GM23338 (cell line): ENCODE measurements at regions not wholly inside any gene's neighbourhood (a gene's known extent, or its start where the extent isn't known, plus 50 kb on each side); places are given as distances from the start of the nearest gene placed in this dataset.
A peak's percentile ranks its signal among the peaks of the same experiment; 100 is the strongest.

Experiments used
- ATAC-seq: fragments of 200-7000 bp; cut with Tn5 transposase; 3 replicates; pipeline ENCODE4 v1.9.1; 2020
- DNase-seq: peaks from one replicate; pipeline ENCODE4 v3.0.0-alpha.2; 2015; ENCODE audit warnings: low spot score
- H2AFZ ChIP-seq: fragments of 200-600 bp; sonication (generic); 2 replicates; pipeline ENCODE4 v1.8.0; 2016; ENCODE audit warnings: antibody characterized with exemption, mild to moderate bottlenecking, moderate library complexity
- H3F3A ChIP-seq: fragments of 200-600 bp; sonication (generic); replicated peaks from 2 replicates; pipeline ENCODE4 v1.8.0; 2017; ENCODE audit warnings: antibody characterized with exemption, mixed run types, low read depth
- H3K27ac ChIP-seq: fragments of 200-600 bp; sonication (generic); 2 replicates; pipeline ENCODE4 v1.6.1; 2016; ENCODE audit warnings: low read depth
- H3K27me3 ChIP-seq: fragments of 200-600 bp; sonication (generic); 2 replicates; pipeline ENCODE4 v1.8.0; 2016; ENCODE audit warnings: mild to moderate bottlenecking, mixed run types, moderate library complexity; ENCODE audit not compliant: insufficient read depth
- H3K36me3 ChIP-seq: fragments of 200-600 bp; sonication (generic); 2 replicates; pipeline ENCODE4 v1.8.0; 2016; ENCODE audit warnings: mild to moderate bottlenecking; ENCODE audit not compliant: insufficient read depth
- H3K4me1 ChIP-seq: fragments of 200-600 bp; sonication (generic); 2 replicates; pipeline ENCODE4 v1.8.0; 2016; ENCODE audit warnings: mild to moderate bottlenecking, moderate library complexity; ENCODE audit not compliant: insufficient read depth
- H3K4me2 ChIP-seq: fragments of 200-600 bp; sonication (generic); 2 replicates; pipeline ENCODE4 v1.7.1; 2017; ENCODE audit warnings: mixed run types
- H3K4me3 ChIP-seq: fragments of 200-600 bp; sonication (generic); 2 replicates; pipeline ENCODE4 v1.6.1; 2016; ENCODE audit warnings: mixed run types
- H3K79me2 ChIP-seq: fragments of 200-600 bp; sonication (generic); replicated peaks from 2 replicates; pipeline ENCODE4 v1.8.0; 2017; ENCODE audit warnings: mild to moderate bottlenecking; ENCODE audit not compliant: insufficient read depth
- H3K9me2 ChIP-seq: fragments of 200-600 bp; sonication (generic); 2 replicates; pipeline ENCODE4 v1.8.0; 2017; ENCODE audit not compliant: insufficient read depth
- H4K20me1 ChIP-seq: fragments of 200-600 bp; sonication (generic); replicated peaks from 2 replicates; pipeline ENCODE4 v1.8.0; 2017; ENCODE audit warnings: mild to moderate bottlenecking; ENCODE audit not compliant: insufficient read depth
- H3K27ac Mint-ChIP-seq: 2 replicates; pipeline ENCODE4 v1.8.0; 2020; ENCODE audit warnings: inconsistent platforms, mild to moderate bottlenecking, moderate library complexity, mixed read lengths
- H3K27me3 Mint-ChIP-seq: 3 replicates; pipeline ENCODE4 v1.8.0; 2022; ENCODE audit warnings: low read depth, mild to moderate bottlenecking, moderate library complexity, mixed read lengths, inconsistent platforms; ENCODE audit not compliant: insufficient read depth, poor library complexity
- H3K36me3 Mint-ChIP-seq: 3 replicates; pipeline ENCODE4 v1.8.0; 2021; ENCODE audit warnings: low read depth, mild to moderate bottlenecking, inconsistent platforms, moderate library complexity, mixed read lengths
- H3K4me1 Mint-ChIP-seq: 3 replicates; pipeline ENCODE4 v1.8.0; 2020; ENCODE audit warnings: mild to moderate bottlenecking, inconsistent platforms, mixed read lengths
- H3K4me3 Mint-ChIP-seq: 3 replicates; pipeline ENCODE4 v1.8.0; 2021; ENCODE audit warnings: moderate library complexity, mild to moderate bottlenecking, inconsistent platforms, mixed read lengths
- H3K9me3 Mint-ChIP-seq: 3 replicates; pipeline ENCODE4 v1.8.0; 2020; ENCODE audit warnings: moderate library complexity, mild to moderate bottlenecking, inconsistent platforms, mixed read lengths
- CREB1 ChIP-seq: fragments of 250-450 bp; sonication (Bioruptor Pico); IDR thresholded peaks from 2 replicates; pipeline ENCODE4 v1.5.0; 2020; ENCODE audit warnings: low read depth, mild to moderate bottlenecking, moderate library complexity
- CTCF ChIP-seq, 2 experiments: fragments of 200-600 bp in 1 of 2; sonication (generic) in 1 of 2; conservative IDR thresholded peaks; 2 replicates each; pipeline versions ENCODE4 v1.5.1 to v1.6.1; 2016 to 2017; ENCODE audit warnings: antibody characterized with exemption in 2 of 2, low read depth in 2 of 2, mild to moderate bottlenecking in 2 of 2, moderate library complexity in 1 of 2
- EZH2phosphoT487 ChIP-seq: fragments of 200-600 bp; sonication (generic); IDR thresholded peaks from one replicate; pipeline ENCODE4 v1.8.1; 2018; ENCODE audit warnings: antibody characterized with exemption; ENCODE audit not compliant: unreplicated experiment
- JUNB ChIP-seq: IDR thresholded peaks from one replicate; pipeline ENCODE4 v1.6.1; 2016; ENCODE audit warnings: antibody characterized with exemption; ENCODE audit not compliant: unreplicated experiment
- NANOG ChIP-seq: IDR thresholded peaks from 2 replicates; pipeline ENCODE4 v1.6.1; 2016; ENCODE audit warnings: antibody characterized with exemption, borderline replicate concordance
- POLR2AphosphoS5 ChIP-seq: IDR thresholded peaks from 2 replicates; pipeline ENCODE4 v1.6.1; 2016; ENCODE audit warnings: antibody characterized with exemption, low read depth
- REST ChIP-seq: IDR thresholded peaks from one replicate; pipeline ENCODE4 v1.6.1; 2018; ENCODE audit warnings: antibody characterized with exemption; ENCODE audit not compliant: unreplicated experiment
- ZNF331 ChIP-seq: fragments of 250-450 bp; sonication (Bioruptor Pico); IDR thresholded peaks from 2 replicates; pipeline ENCODE4 v1.5.0; 2020; ENCODE audit warnings: low read depth, mild to moderate bottlenecking, moderate library complexity
- ZNF462 ChIP-seq: fragments of 250-450 bp; sonication (Bioruptor Pico); IDR thresholded peaks from 2 replicates; pipeline ENCODE4 v1.5.0; 2020; ENCODE audit warnings: mild to moderate bottlenecking, moderate library complexity

DNA sequence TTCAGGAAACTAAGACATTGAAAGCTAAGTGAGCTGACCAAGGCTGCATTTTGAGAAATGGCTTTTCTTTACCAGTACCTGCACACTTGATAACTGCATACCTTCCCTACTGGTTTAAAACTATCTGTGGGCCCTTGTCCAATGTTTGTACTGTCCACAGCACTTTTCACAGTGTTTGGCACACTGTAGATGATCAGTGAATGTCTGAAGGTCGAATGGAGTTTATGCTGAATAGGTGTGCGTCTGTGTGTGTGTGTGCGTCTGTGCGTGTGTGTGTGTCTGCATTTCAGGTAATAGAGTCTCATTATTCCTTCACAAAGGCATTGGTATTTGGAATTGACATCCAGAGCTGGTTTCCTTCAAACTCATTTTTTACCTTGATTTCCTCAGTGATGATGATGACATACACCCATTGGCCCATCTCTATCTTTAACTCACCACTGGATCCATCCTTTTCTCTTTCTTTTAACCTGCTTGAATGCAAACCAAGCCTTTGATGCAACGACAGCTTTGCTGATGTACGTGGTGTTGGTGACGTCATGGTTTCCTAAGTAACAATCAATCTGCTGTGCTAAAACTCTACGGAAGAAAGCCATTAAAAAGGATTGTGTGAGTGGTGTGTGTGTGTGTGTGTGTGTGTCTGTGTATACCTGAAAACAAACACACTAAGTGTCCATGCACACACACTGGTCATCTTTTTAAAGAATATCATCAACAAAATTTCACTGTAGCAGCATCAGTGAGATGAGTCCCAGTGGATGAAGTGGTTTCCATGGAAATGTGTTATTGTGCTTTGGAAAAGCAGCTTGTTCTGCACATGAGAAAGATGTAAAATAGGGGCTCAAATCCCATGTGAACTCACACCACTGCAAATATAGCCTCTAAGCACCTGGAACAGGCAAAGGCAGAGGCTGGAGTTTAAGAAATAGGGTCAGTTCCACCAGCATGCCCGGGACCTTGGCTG lies 490.2 kb upstream of the B3GAT1 start (continued):
- TF ChIP-seq ZNF462 (no peak), POLR2AphosphoS5 (no peak), ZNF331 (CRISPR knock-in tag) (no peak)

DNA sequence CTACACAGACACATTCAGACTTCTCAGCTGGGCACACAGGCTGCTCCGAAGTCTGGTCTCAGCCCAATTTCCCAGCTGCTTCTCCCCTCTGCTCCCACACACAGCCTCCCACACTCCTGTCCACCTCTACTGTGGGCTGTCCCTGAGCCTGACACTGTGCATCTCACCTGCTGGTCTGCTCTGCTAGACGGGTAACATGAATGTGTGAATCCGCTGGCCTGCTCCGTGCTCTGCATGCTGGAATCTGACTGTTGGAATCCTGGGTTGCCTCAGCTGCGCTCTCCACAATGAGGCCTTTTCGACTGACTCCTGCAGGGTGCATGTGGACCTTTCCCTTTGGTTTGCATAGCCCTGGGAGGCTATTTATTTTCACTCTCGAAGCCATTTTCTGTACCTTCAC lies 489.5 kb upstream of the B3GAT1 start:
- H2AFZ ChIP-seq = peak overlapping the region; percentile 86; the same call in 1 of the 2 replicates

More for the DNA sequence above, 489.5 kb upstream of the B3GAT1 start:
- H3K4me2 ChIP-seq = no peak overlapping the region
- peaks cover 6% of the 10 kb centered on the region for H3K27me3 Mint-ChIP-seq
- peak; percentile 93 for ATAC-seq
- no peak overlapping the region for H3K27ac ChIP-seq
- H3K36me3 Mint-ChIP-seq = no peaks in the 10 kb centered on the region
- peak; percentile 34 for DNase-seq
- H3K9me2 ChIP-seq = no peaks in the 10 kb centered on the region
- no peaks in the 10 kb centered on the region for H3F3A ChIP-seq
- H3K9me3 Mint-ChIP-seq = no peaks in the 10 kb centered on the region
- no peaks in the 10 kb centered on the region for H3K4me1 ChIP-seq
- H3K36me3 ChIP-seq = no peaks in the 10 kb centered on the region
- no peak overlapping the region for H3K27ac Mint-ChIP-seq
- TF ChIP-seq EZH2phosphoT487 (no peak), CTCF (conservative IDR thresholded peaks at IDR 0.05; ENCODE audit: low read depth in 2 of 2) (no peak), CREB1 (no peak), REST (no peak), ZNF331 (CRISPR knock-in tag) (no peak), NANOG (no peak), POLR2AphosphoS5 (no peak), JUNB (no peak)
- no peak overlapping the region for H3K4me3 Mint-ChIP-seq
- peaks cover 10% of the 10 kb centered on the region for H3K4me1 Mint-ChIP-seq
- no peaks in the 10 kb centered on the region for H3K27me3 ChIP-seq
- no peak overlapping the region for H3K4me3 ChIP-seq
- no peaks in the 10 kb centered on the region for H3K79me2 ChIP-seq
- no peaks in the 10 kb centered on the region for H4K20me1 ChIP-seq
